GM13977 (cell line): ENCODE measurements at regions not wholly inside any gene's neighbourhood (a gene's known extent, or its start where the extent isn't known, plus 50 kb on each side); places are given as distances from the start of the nearest gene placed in this dataset.

Experiments
- DNase-seq: peaks from one replicate; pipeline ENCODE4 v3.0.0; 2012; ENCODE audit warnings: low spot score
- CTCF ChIP-seq: IDR thresholded peaks from 2 replicates; pipeline ENCODE4 v1.5.1; 2012; ENCODE audit warnings: mild to moderate bottlenecking, control low read depth; ENCODE audit not compliant: insufficient read depth; ENCODE audit errors: extremely low read depth, missing control alignments
- in situ Hi-C: fragments of 300-500 bp; cut with MboI; formaldehyde crosslinking; loops from one replicate; pipeline ENCODE4 v1.12.0; 2022; ENCODE audit warnings: low sequenced_read_pairs, low pct_unique_long_range_greater_than_20kb, mixed read lengths, inconsistent platforms; ENCODE audit not compliant: unreplicated experiment

- TF ChIP-seq CTCF = no peak
- in situ Hi-C loops = no loop called here
- DNase-seq = no peak
These were observed 261.4 kb downstream of the BAMBI start for GRCh38 chr10:28938745-28939144.

GRCh38 chr10:28939281-28940157 is 262.2 kb downstream of the BAMBI start:
- no peak for DNase-seq
- TF ChIP-seq CTCF = peak; percentile 13

GRCh38 chr10:28940158-28940888 is 263.0 kb downstream of the BAMBI start:
- no peak for TF ChIP-seq CTCF
- in situ Hi-C loops = no loop called here
- DNase-seq = no peak

More at GRCh38 chr10:28939281-28940157, 262.2 kb downstream of the BAMBI start:
- in situ Hi-C loops = no loop called here

- no peak for TF ChIP-seq CTCF
- DNase-seq = no peak
- in situ Hi-C loops = no loop called here
These were observed 264.7 kb downstream of the BAMBI start for GRCh38 chr10:28942012-28942411.

GRCh38 chr10:28945959-28946358 is 268.6 kb downstream of the BAMBI start:
- no peak for TF ChIP-seq CTCF
- in situ Hi-C loops = no loop called here
- DNase-seq = no peak

GRCh38 chr10:28946479-28946878 is 269.2 kb downstream of the BAMBI start:
- no peak for TF ChIP-seq CTCF
- DNase-seq = no peak
- in situ Hi-C loops = no loop called here
